Epithelial cell of esophagus (primary cell): ENCODE measurements at regions not wholly inside any gene's neighbourhood (a gene's known extent, or its start where the extent isn't known, plus 50 kb on each side); places are given as distances from the start of the nearest gene placed in this dataset.

Experiments used
- DNase-seq: peaks from one replicate; pipeline ENCODE4 v3.0.0; 2010; ENCODE audit warnings: low read depth
- H3K4me3 ChIP-seq: 2 replicates; pipeline ENCODE4 v1.5.1; 2011; ENCODE audit warnings: mild to moderate bottlenecking, low read length, control low read depth
- CTCF ChIP-seq: IDR thresholded peaks from 2 replicates; pipeline ENCODE4 v1.5.1; 2011; ENCODE audit warnings: low read depth, mild to moderate bottlenecking, low read length, control low read depth, inconsistent platforms; ENCODE audit not compliant: insufficient read depth; ENCODE audit errors: missing control alignments

- H3K4me3 ChIP-seq, result no peak overlapping the region
- DNase-seq, result no peak
- TF ChIP-seq CTCF, result no peak
Measured at GRCh38 chr18:77866351-77866750, 616.7 kb downstream of the GALR1 start.

GRCh38 chr18:77870199-77870598 lies 620.6 kb downstream of the GALR1 start:
- no peak for TF ChIP-seq CTCF
- H3K4me3 ChIP-seq, result no peak overlapping the region
- no peak for DNase-seq

GRCh38 chr18:77870894-77871293 lies 621.2 kb downstream of the GALR1 start:
- no peak for DNase-seq
- H3K4me3 ChIP-seq, result no peak overlapping the region
- TF ChIP-seq CTCF, result no peak

- TF ChIP-seq CTCF, result no peak
- H3K4me3 ChIP-seq, result no peak overlapping the region
- no peak for DNase-seq
Measured at GRCh38 chr18:77872166-77872565, 622.5 kb downstream of the GALR1 start.

GRCh38 chr18:77876319-77876865 lies 626.7 kb downstream of the GALR1 start:
- no peak for TF ChIP-seq CTCF

GRCh38 chr18:77879829-77880228 lies 630.2 kb downstream of the GALR1 start:
- no peak for DNase-seq
- no peak for TF ChIP-seq CTCF

More at GRCh38 chr18:77876319-77876865, 626.7 kb downstream of the GALR1 start:
- no peak for DNase-seq
- no peak overlapping the region for H3K4me3 ChIP-seq

GRCh38 chr18:77884454-77884853 lies 634.8 kb downstream of the GALR1 start:
- TF ChIP-seq CTCF, result no peak
- no peak overlapping the region for H3K4me3 ChIP-seq
- no peak for DNase-seq

More at GRCh38 chr18:77879829-77880228, 630.2 kb downstream of the GALR1 start:
- H3K4me3 ChIP-seq, result no peak overlapping the region
